Breast epithelium (tissue), 3 donors: ENCODE measurements at regions not wholly inside any gene's neighbourhood (a gene's known extent, or its start where the extent isn't known, plus 50 kb on each side); places are given as distances from the start of the nearest gene placed in this dataset.

Experiments used
- CTCF ChIP-seq, 3 donors: fragments of 450-650 bp; IDR thresholded peaks; one replicate each; pipeline ENCODE4 v1.5.1; 2016 to 2017; ENCODE audit warnings: antibody characterized with exemption in 3 of 3, mild to moderate bottlenecking in 3 of 3, moderate library complexity in 3 of 3
- POLR2A ChIP-seq: fragments of 450-650 bp; IDR thresholded peaks from one replicate; pipeline ENCODE4 v1.6.1; 2016; ENCODE audit warnings: antibody characterized with exemption, mild to moderate bottlenecking, moderate library complexity
- POLR2AphosphoS5 ChIP-seq, 3 donors: sonication (generic); formaldehyde crosslinking; IDR thresholded peaks; one replicate each; pipeline ENCODE4 v1.6.1; 2017; ENCODE audit warnings: antibody characterized with exemption in 3 of 3

GRCh38 chr18:72041313-72042032 is 502.7 kb downstream of the CBLN2 start:
- no peak for TF ChIP-seq CTCF (IDR thresholded peaks at IDR 0.05)
- TF ChIP-seq POLR2AphosphoS5 (IDR thresholded peaks at IDR 0.05), result no peak
- TF ChIP-seq POLR2A, result no peak
